HG03280 (cell line): ENCODE measurements at regions not wholly inside any gene's neighbourhood (a gene's known extent, or its start where the extent isn't known, plus 50 kb on each side); places are given as distances from the start of the nearest gene placed in this dataset.
"Not testable (repeated sequence)": the region's sequence is repeated elsewhere in the genome, so short reads cannot be mapped to it uniquely, and the experiment has no call there.

Experiments used
- ATAC-seq: cut with Tn5 transposase; IDR thresholded peaks from one replicate; pipeline ENCODE4 v1.9.1; 2021; ENCODE audit warnings: mild to moderate bottlenecking, moderate library complexity; ENCODE audit not compliant: unreplicated experiment

- peak; percentile 80 for ATAC-seq
These were observed 668.2 kb upstream of the GJE1 start for GRCh38 chr6:141464490-141464889.

GRCh38 chr6:141463237-141463977 is 669.3 kb upstream of the GJE1 start:
- peak; percentile 78 for ATAC-seq

- ATAC-seq: no peak
These were observed 671.8 kb upstream of the GJE1 start for GRCh38 chr6:141460743-141461484.

- ATAC-seq: not testable (repeated sequence)
These were observed 672.5 kb upstream of the GJE1 start for GRCh38 chr6:141460245-141460644.

GRCh38 chr6:141457984-141458383 is 674.7 kb upstream of the GJE1 start:
- not testable (repeated sequence) for ATAC-seq

GRCh38 chr6:141452354-141452686 is 680.4 kb upstream of the GJE1 start:
- ATAC-seq: no peak

GRCh38 chr6:141451511-141452353 is 681.0 kb upstream of the GJE1 start:
- ATAC-seq: no peak

GRCh38 chr6:141451181-141451510 is 681.6 kb upstream of the GJE1 start:
- no peak for ATAC-seq

GRCh38 chr6:141445928-141446628 is 686.6 kb upstream of the GJE1 start:
- no peak for ATAC-seq

GRCh38 chr6:141443668-141444289 is 688.9 kb upstream of the GJE1 start:
- no peak for ATAC-seq

- no peak for ATAC-seq
These were observed 689.7 kb upstream of the GJE1 start for GRCh38 chr6:141443032-141443431.

- no peak for ATAC-seq
These were observed 693.2 kb upstream of the GJE1 start for GRCh38 chr6:141439513-141439912.

GRCh38 chr6:141437685-141438084 is 695.0 kb upstream of the GJE1 start:
- ATAC-seq: no peak

GRCh38 chr6:141437011-141437410 is 695.7 kb upstream of the GJE1 start:
- ATAC-seq: no peak

- no peak for ATAC-seq
These were observed 706.2 kb upstream of the GJE1 start for GRCh38 chr6:141426400-141426980.

GRCh38 chr6:141421378-141421777 is 711.3 kb upstream of the GJE1 start:
- no peak for ATAC-seq

GRCh38 chr6:141418076-141418475 is 714.6 kb upstream of the GJE1 start:
- ATAC-seq: no peak

- ATAC-seq: no peak
These were observed 716.8 kb upstream of the GJE1 start for GRCh38 chr6:141415896-141416295.

GRCh38 chr6:141413196-141413595 is 719.5 kb upstream of the GJE1 start:
- ATAC-seq: no peak

GRCh38 chr6:141406761-141407160 is 726.0 kb upstream of the GJE1 start:
- ATAC-seq: no peak
